ENCODE measurements at regions not wholly inside any gene's neighbourhood (a gene's known extent, or its start where the extent isn't known, plus 50 kb on each side); places are given as distances from the start of the nearest gene placed in this dataset.
"Not testable (repeated sequence)": the region's sequence is repeated elsewhere in the genome, so short reads cannot be mapped to it uniquely, and the experiment has no call there.

DNA sequence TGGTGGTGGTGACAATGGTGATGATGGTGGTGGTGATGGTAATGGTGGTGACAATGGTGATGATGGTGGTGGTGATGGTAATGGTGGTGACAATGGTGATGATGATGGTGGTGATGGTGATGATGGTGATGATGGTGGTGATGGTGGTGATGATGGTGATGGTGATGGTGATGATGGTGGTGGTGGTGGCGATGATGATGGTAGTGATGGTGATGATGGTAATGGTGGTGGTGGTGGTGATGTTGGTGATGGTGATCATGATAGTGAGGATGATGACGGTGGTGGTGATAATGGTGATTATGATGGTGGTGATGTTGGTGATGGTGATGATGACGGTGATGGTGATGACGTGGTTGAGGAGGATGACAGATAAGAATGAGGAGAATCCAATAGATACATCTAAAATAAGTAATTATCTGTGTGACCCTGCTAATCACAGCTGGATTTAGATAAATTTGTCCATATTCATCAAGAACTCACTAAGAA lies 170.7 kb upstream of the SFSWAP start:
- DNase-seq = no peak
- peaks cover 21% of the 10 kb centered on the region for H3K27me3 Mint-ChIP-seq (ENCODE audit: low read depth, poor library complexity)
- peaks cover 16% of the 10 kb centered on the region for H3K4me1 Mint-ChIP-seq
- H3K9me3 Mint-ChIP-seq = peaks cover 12% of the 10 kb centered on the region
- TF ChIP-seq, protein P1, sequence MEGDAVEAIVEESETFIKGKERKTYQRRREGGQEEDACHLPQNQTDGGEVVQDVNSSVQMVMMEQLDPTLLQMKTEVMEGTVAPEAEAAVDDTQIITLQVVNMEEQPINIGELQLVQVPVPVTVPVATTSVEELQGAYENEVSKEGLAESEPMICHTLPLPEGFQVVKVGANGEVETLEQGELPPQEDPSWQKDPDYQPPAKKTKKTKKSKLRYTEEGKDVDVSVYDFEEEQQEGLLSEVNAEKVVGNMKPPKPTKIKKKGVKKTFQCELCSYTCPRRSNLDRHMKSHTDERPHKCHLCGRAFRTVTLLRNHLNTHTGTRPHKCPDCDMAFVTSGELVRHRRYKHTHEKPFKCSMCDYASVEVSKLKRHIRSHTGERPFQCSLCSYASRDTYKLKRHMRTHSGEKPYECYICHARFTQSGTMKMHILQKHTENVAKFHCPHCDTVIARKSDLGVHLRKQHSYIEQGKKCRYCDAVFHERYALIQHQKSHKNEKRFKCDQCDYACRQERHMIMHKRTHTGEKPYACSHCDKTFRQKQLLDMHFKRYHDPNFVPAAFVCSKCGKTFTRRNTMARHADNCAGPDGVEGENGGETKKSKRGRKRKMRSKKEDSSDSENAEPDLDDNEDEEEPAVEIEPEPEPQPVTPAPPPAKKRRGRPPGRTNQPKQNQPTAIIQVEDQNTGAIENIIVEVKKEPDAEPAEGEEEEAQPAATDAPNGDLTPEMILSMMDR (IDR thresholded peaks at IDR 0.05) = no peak
- no peak overlapping the region for H3K27ac Mint-ChIP-seq
- no peaks in the 10 kb centered on the region for H3K36me3 Mint-ChIP-seq (ENCODE audit: low read depth)
- H3K4me3 Mint-ChIP-seq = no peak overlapping the region

DNA sequence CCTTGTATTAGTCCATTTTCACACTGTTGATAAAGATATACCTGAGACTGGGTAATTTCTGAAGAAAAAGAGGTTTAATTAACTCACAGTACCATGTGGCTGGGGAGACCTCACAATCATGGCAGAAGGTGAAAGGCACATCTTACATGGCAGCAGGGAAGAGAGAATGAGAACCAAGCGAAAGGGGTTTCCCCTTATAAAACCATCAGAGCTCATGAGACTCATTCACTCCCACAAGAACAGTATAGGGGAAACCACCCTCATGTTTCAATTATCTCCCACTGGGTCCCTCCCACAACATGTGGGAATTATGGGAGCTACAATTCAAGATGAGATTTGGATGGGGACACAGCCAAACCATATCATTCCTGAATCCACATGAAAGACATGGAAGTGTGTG lies 169.4 kb upstream of the SFSWAP start:
- DNase-seq; H3K4me1 Mint-ChIP-seq; H3K4me3 Mint-ChIP-seq; H3K27ac Mint-ChIP-seq; H3K36me3 Mint-ChIP-seq (ENCODE audit: low read depth): not testable (repeated sequence)
- peaks cover 12% of the 10 kb centered on the region for H3K9me3 Mint-ChIP-seq
- peaks cover 19% of the 10 kb centered on the region for H3K27me3 Mint-ChIP-seq (ENCODE audit: low read depth, poor library complexity)

- peaks cover 19% of the 10 kb centered on the region for H3K27me3 Mint-ChIP-seq (ENCODE audit: low read depth, poor library complexity)
- H3K27ac Mint-ChIP-seq = no peak overlapping the region
- peaks cover under 1% of the 10 kb centered on the region for H3K4me1 Mint-ChIP-seq
- H3K4me3 Mint-ChIP-seq = no peak overlapping the region
- DNase-seq = no peak
- H3K9me3 Mint-ChIP-seq = peaks cover 12% of the 10 kb centered on the region
- no peaks in the 10 kb centered on the region for H3K36me3 Mint-ChIP-seq (ENCODE audit: low read depth)
- TF ChIP-seq, protein P1 (IDR thresholded peaks at IDR 0.05) = no peak
Observed at GRCh38 chr12:131542351-131542750, 168.5 kb upstream of the SFSWAP start.

- DNase-seq = no peak
- H3K27me3 Mint-ChIP-seq (ENCODE audit: low read depth, poor library complexity) = peaks cover 21% of the 10 kb centered on the region
- peaks cover 12% of the 10 kb centered on the region for H3K9me3 Mint-ChIP-seq
- H3K27ac Mint-ChIP-seq = no peak overlapping the region
- H3K4me1 Mint-ChIP-seq = no peaks in the 10 kb centered on the region
- no peaks in the 10 kb centered on the region for H3K36me3 Mint-ChIP-seq (ENCODE audit: low read depth)
- no peak overlapping the region for H3K4me3 Mint-ChIP-seq
- TF ChIP-seq, protein P1 (IDR thresholded peaks at IDR 0.05) = no peak
Observed at GRCh38 chr12:131543040-131543439, 167.8 kb upstream of the SFSWAP start.

DNA sequence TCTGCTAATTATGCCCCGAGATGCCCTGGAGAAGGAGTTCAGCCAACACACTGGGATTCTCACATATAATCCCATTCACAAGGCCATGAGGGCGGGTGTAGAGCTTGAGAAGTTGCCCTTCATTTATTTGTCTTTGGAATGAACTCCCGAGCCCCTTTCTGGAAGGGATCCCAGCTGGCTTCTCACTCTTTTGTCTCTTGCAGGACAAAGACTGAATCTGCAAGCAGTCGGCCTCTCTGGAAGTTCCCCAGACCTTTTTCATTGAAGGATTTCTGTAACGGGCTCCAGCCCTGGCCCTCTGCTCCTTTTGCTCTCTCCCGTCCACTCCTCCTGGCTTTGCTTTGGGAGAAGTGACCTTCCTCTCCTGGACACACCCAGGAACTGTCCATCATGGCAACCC lies 163.3 kb upstream of the SFSWAP start:
- Mint-ChIP-seq H3K27me3 (ENCODE audit: low read depth, poor library complexity) (peaks cover 32% of the 10 kb centered on the region), H3K36me3 (ENCODE audit: low read depth) (no peaks in the 10 kb centered on the region), H3K4me3 (no peak overlapping the region), H3K9me3 (peaks cover 9% of the 10 kb centered on the region), H3K27ac (no peak overlapping the region), H3K4me1 (no peaks in the 10 kb centered on the region)
- DNase-seq = no peak
- TF ChIP-seq, protein P1 (IDR thresholded peaks at IDR 0.05) = no peak

DNA sequence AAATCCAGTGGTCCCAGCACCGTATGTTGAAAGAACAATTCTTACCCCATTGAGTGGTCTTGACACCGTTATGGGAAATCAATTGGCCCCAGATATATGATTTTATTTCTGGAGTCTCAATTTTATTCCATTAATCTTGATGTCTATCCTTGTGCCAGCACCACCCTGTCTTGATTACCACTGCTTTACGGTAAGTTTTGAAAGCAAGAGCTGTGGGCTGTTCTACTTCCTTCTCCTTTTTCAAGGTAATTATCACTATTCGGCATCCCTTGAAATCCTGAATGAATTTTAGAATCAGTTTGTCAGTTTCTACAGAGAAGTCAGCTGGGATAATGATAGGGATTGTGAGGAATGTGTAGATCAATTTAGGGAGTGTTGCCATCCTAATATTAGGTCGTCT lies 160.8 kb upstream of the SFSWAP start:
- no peak for DNase-seq
- no peaks in the 10 kb centered on the region for H3K4me1 Mint-ChIP-seq
- TF ChIP-seq, protein P1 (IDR thresholded peaks at IDR 0.05) = no peak
- no peaks in the 10 kb centered on the region for H3K36me3 Mint-ChIP-seq (ENCODE audit: low read depth)
- no peak overlapping the region for H3K27ac Mint-ChIP-seq
- no peak overlapping the region for H3K4me3 Mint-ChIP-seq
- no peaks in the 10 kb centered on the region for H3K9me3 Mint-ChIP-seq
- peaks cover 17% of the 10 kb centered on the region for H3K27me3 Mint-ChIP-seq (ENCODE audit: low read depth, poor library complexity)
